ENCODE measurements at regions not wholly inside any gene's neighbourhood (a gene's known extent, or its start where the extent isn't known, plus 50 kb on each side); places are given as distances from the start of the nearest gene placed in this dataset.

DNA sequence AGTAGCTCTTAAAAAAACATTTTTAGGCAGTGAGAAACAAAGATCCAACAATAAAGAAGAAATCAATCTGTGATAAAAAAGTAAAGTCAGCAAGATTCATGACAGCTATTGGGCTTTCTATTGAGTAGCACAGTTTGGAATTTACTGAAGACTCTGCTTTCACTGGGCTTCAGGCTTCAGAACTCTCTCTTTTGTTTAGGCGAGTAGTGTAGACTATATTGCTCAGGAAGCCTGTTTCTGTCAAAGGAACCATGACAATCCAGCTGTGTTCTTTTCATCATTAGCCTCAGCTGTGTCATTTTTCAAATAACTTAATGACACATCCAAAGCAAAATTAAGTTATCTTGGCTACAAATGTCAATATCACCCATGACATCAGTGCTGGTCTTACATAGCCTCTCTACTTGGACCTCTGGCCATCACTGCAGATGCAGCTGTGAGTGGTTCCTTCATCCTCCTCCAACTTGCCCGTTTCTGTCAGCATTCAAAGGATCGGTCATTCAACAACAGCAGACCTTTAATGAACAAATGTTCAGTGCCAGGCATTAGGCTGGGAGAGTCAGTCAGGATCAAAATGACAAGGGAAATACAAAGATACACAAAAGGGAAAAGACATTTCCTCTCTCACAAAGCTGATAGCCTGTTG lies 332.8 kb upstream of the MTNR1B start:
- Histone ChIP-seq H3K23ac (ENCODE audit: insufficient read length) (no peak overlapping the region), H3K4me3 (ENCODE audit: extremely low read depth in 1 of 4, insufficient read depth in 2 of 4, low read depth in 3 of 4, low read length in 4 of 4) (no peak overlapping the region), H3K4me2 (ENCODE audit: insufficient read depth in 1 of 2, low read depth in 2 of 2, low read length in 2 of 2) (no peak overlapping the region), H3K79me2 (ENCODE audit: control insufficient read depth in 1 of 2, insufficient read depth in 2 of 2, low read length in 2 of 2) (no peaks in the 10 kb centered on the region), H4K5ac (ENCODE audit: insufficient read length, low read depth, low read length) (no peak overlapping the region), H2BK120ac (replicated peaks; ENCODE audit: low read depth, low read length) (no peak overlapping the region), H3K14ac (ENCODE audit: insufficient read length) (no peak overlapping the region), H3K4me1 (replicated peaks in 1 of 4; ENCODE audit: control insufficient read depth in 3 of 4, insufficient read depth in 4 of 4, low read length in 3 of 4) (no peaks in the 10 kb centered on the region; a peak in 1 of 7 replicates), H2BK12ac (ENCODE audit: low read depth, low read length) (no peak overlapping the region), H4K8ac (ENCODE audit: extremely low read depth, insufficient read depth, low read length) (no peak overlapping the region), H3K4ac (replicated peaks; ENCODE audit: insufficient read length, low read depth, low read length) (no peak overlapping the region), H3K27ac (ENCODE audit: low read depth, low read length) (no peak overlapping the region), H4K91ac (replicated peaks; ENCODE audit: insufficient read length, low read length) (no peak overlapping the region), H2BK15ac (ENCODE audit: low read length) (no peak overlapping the region), H3K23me2 (ENCODE audit: low read depth, low read length) (no peaks in the 10 kb centered on the region), H3K79me1 (ENCODE audit: low read depth, low read length) (no peaks in the 10 kb centered on the region), H3K18ac (ENCODE audit: extremely low read depth, low read length) (no peak overlapping the region), H2AK5ac (ENCODE audit: low read depth, low read length) (no peak overlapping the region), H2AFZ (ENCODE audit: low read length) (no peak overlapping the region), H3K9ac (replicated peaks in 1 of 4; ENCODE audit: extremely low read depth in 1 of 4, low read depth in 3 of 4, low read length in 3 of 4) (no peak overlapping the region), H3K56ac (replicated peaks; ENCODE audit: insufficient read length, low read depth, low read length) (no peak overlapping the region), H4K20me1 (replicated peaks in 1 of 2; ENCODE audit: control insufficient read depth in 1 of 2, insufficient read depth in 2 of 2, low read length in 2 of 2) (no peaks in the 10 kb centered on the region), H2BK20ac (ENCODE audit: low read length) (no peak overlapping the region), H2BK5ac (ENCODE audit: low read depth, low read length) (no peak overlapping the region), H3K27me3 (replicated peaks in 1 of 4; ENCODE audit: control insufficient read depth in 3 of 4, extremely low read depth in 1 of 4, insufficient read depth in 3 of 4, low read length in 3 of 4) (no peaks in the 10 kb centered on the region; a peak in 1 of 7 replicates), H3K36me3 (ENCODE audit: control insufficient read depth in 2 of 4, insufficient read depth in 4 of 4, low read length in 3 of 4) (no peaks in the 10 kb centered on the region), H3K9me3 (ENCODE audit: insufficient read depth in 2 of 2, low read depth in 1 of 2, low read length in 1 of 2) (no peaks in the 10 kb centered on the region)
- ChIA-PET POLR2A (ENCODE audit: partially characterized antibody) (no interaction called here), CTCF (ENCODE audit: partially characterized antibody) (no interaction called here)
- TF ChIP-seq RNF2 (IDR thresholded peaks at IDR 0.05; ENCODE audit: borderline replicate concordance, low read depth, low read length, missing control alignments, poor library complexity, severe bottlenecking) (no peak), PHF8 (conservative IDR thresholded peaks at IDR 0.05; ENCODE audit: low read depth, low read length) (no peak), SUZ12 (IDR thresholded peaks at IDR 0.05; ENCODE audit: low read length) (no peak), CTBP2 (IDR thresholded peaks at IDR 0.05; ENCODE audit: borderline replicate concordance, insufficient read depth, insufficient read length, low read length) (no peak), EZH2 (IDR thresholded peaks at IDR 0.05; ENCODE audit: low read depth, low read length, severe bottlenecking) (no peak)
- TF ChIP-seq, protein P1, sequence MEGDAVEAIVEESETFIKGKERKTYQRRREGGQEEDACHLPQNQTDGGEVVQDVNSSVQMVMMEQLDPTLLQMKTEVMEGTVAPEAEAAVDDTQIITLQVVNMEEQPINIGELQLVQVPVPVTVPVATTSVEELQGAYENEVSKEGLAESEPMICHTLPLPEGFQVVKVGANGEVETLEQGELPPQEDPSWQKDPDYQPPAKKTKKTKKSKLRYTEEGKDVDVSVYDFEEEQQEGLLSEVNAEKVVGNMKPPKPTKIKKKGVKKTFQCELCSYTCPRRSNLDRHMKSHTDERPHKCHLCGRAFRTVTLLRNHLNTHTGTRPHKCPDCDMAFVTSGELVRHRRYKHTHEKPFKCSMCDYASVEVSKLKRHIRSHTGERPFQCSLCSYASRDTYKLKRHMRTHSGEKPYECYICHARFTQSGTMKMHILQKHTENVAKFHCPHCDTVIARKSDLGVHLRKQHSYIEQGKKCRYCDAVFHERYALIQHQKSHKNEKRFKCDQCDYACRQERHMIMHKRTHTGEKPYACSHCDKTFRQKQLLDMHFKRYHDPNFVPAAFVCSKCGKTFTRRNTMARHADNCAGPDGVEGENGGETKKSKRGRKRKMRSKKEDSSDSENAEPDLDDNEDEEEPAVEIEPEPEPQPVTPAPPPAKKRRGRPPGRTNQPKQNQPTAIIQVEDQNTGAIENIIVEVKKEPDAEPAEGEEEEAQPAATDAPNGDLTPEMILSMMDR (IDR thresholded peaks at IDR 0.05; ENCODE audit: control extremely low read depth in 1 of 3, insufficient read depth in 1 of 3, low read depth in 1 of 3, low read length in 3 of 3), result no peak
- FAIRE-seq (no peak), DNase-seq (ENCODE audit: low read depth in 1 of 2, low spot score in 2 of 2) (no peak)
- WGBS, 2 experiments (ENCODE audit: extremely low coverage in 1 of 2, insufficient coverage in 1 of 2, insufficient read length in 1 of 2, insufficient replicate concordance in 2 of 2, low coverage in 1 of 2, low lambda C conversion rate in 2 of 2, missing lambda C conversion rate in 1 of 2), result 89% methylated on average over 3 of the region's 3 CpGs; no CpG with 5 or more reads in 1 of the 2 experiments
